GM23338 (cell line): ENCODE measurements at regions not wholly inside any gene's neighbourhood (a gene's known extent, or its start where the extent isn't known, plus 50 kb on each side); places are given as distances from the start of the nearest gene placed in this dataset.

Source experiments
- CTCF ChIP-seq, 2 experiments: fragments of 200-600 bp in 1 of 2; sonication (generic) in 1 of 2; conservative IDR thresholded peaks; 2 replicates each; pipeline versions ENCODE4 v1.5.1 to v1.6.1; 2016 to 2017; ENCODE audit warnings: antibody characterized with exemption in 2 of 2, low read depth in 2 of 2, mild to moderate bottlenecking in 2 of 2, moderate library complexity in 1 of 2
- EZH2 ChIP-seq: fragments of 200-600 bp; sonication (generic); IDR thresholded peaks from one replicate; pipeline ENCODE4 v1.8.0; 2017; ENCODE audit warnings: antibody characterized with exemption, mild to moderate bottlenecking, low read depth; ENCODE audit not compliant: unreplicated experiment
- POLR2AphosphoS5 ChIP-seq: IDR thresholded peaks from 2 replicates; pipeline ENCODE4 v1.6.1; 2016; ENCODE audit warnings: antibody characterized with exemption, low read depth

- TF ChIP-seq CTCF (conservative IDR thresholded peaks at IDR 0.05; ENCODE audit: low read depth in 2 of 2) (no peak), EZH2 (no peak), POLR2AphosphoS5 (no peak)
These were observed 313.2 kb upstream of the HS6ST1 start for GRCh38 chr2:128631698-128632500.
